ENCODE measurements at regions not wholly inside any gene's neighbourhood (a gene's known extent, or its start where the extent isn't known, plus 50 kb on each side); places are given as distances from the start of the nearest gene placed in this dataset.

- TF ChIP-seq CTCF (conservative IDR thresholded peaks at IDR 0.05; ENCODE audit: low read depth, low read length) (no peak), EZH2 (IDR thresholded peaks at IDR 0.05; ENCODE audit: borderline replicate concordance, low read depth, low read length, poor library complexity, severe bottlenecking) (no peak)
These were observed 112.4 kb downstream of the SH3TC2 start for GRCh38 chr5:148950471-148950863.

Measured in A673 (cell line).